ENCODE measurements at regions not wholly inside any gene's neighbourhood (a gene's known extent, or its start where the extent isn't known, plus 50 kb on each side); places are given as distances from the start of the nearest gene placed in this dataset.
"Not testable (repeated sequence)": the region's sequence is repeated elsewhere in the genome, so short reads cannot be mapped to it uniquely, and the experiment has no call there.

- DNase-seq, result no peak
These were observed 224.8 kb upstream of the SEMA6A start for GRCh38 chr5:116799401-116799800.

- DNase-seq, result no peak
These were observed 220.6 kb upstream of the SEMA6A start for GRCh38 chr5:116795189-116795588.

- no peak for DNase-seq
These were observed 214.9 kb upstream of the SEMA6A start for GRCh38 chr5:116789522-116789921.

DNA sequence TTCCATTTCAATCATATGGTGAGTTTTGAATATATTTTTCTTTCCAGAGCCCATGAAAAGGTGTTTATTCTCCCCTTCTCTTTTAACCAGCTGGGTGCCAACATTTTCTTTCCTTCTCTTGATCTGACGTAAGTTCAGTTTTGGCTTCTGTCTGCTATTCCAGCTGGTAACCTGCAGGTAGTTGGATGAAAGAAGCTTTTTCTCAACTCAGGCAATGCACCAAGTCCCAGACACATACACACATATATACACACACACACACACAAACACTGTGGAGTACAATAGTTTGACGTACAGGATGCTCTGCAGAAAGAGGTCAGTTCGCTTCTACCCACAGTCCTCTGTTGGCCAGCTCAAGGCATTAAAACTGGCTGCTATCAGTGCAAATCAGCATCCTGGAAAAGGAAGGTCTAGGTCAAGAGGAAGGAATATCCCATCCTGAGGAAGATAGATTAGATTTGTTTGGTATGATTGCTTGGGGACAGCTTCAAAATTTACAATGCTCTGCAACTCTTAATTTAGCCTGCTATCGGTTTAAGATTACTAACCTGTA, 214.3 kb upstream of the SEMA6A start:
- DNase-seq, result no peak

DNA sequence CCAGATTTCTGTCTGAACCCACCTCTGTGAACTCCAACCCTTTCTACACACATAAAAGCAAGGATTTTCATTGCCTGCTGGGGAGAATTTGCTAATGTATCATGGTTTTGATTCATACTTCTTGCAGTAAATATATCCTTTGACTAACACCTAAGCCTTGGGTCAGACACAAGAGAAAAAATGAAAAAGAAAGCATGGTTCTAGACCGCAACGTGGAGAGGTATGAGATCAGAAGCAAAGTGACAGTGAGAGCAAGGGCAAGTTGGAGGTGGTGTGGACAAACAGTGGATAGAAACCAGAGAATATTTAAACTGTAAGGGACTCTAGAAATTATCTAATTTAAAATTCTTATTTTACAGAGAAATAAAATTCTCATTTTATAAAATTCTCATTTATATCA, 212.9 kb upstream of the SEMA6A start:
- DNase-seq, result no peak

- DNase-seq, result no peak
These were observed 210.5 kb upstream of the SEMA6A start for GRCh38 chr5:116785106-116785505.

GRCh38 chr5:116779846-116780245, 205.2 kb upstream of the SEMA6A start:
- no peak for DNase-seq

DNA sequence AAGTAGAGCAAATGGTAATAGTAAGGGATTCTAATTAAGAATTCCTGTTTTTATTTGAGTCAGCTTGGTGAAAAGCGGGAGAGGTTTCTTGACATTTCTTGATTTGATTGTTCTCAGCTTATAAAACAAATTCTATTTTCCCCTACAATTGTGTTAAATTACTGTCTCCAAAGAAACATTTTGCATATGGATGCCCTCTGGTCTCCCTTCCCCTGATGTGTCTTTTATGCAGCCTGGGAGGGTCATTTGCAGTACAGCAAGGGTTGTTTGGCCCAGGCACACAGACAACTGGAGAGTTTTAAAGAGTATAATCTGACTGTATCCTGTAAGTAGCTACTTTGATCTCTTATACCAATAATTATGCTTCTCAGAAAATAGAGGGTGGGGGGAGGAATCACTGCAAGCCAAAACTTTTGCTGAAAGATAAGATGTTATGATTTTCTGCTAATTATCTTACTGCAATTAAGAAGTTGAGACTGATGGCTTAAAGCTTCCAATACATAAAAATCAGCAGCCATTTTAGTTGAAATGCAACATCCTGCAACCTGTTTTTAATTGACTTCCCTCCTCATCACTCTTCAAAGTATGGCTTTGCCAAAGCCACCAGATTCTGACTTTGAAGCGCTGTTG, 204.1 kb upstream of the SEMA6A start:
- DNase-seq, result no peak

DNA sequence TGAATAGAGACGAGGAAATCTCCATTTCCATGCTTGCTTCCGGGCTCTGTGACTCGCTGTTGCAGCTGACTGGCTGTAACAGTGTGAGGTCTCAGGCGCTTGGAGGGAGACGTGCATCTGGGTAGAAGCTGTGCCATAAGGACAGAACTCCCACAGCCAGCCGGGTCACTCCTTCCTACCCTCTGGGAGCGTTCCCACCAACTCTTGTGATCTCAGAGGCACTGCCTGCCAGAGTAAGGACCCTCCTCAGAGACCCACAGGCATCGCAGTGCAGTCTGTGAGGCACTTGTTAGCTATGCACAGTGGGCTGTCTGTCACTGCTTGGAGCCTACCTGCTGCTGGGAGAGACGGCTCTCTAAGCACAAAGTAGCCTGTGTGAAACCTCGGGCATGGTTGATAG, 203.4 kb upstream of the SEMA6A start:
- DNase-seq, result no peak

DNA sequence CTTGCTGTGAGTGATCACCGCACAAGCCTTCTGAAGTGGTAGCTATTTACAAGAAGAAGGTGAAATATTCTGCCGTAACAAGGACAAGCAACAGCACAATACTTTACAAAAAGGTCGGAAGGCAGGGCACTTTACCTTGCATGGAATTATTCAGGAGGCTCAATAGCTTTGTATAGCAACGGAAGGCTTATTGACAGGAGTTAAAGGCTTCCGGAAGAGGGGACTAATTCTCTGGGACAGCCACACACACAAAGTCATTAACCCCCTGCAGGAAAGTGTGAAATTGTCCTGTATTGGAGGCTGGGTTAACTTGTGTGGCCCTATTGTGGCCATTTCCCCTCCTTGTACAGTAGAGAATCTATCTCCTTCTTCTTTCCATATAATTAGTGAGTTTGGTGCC, 199.3 kb upstream of the SEMA6A start:
- no peak for DNase-seq

- DNase-seq, result no peak
These were observed 198.2 kb upstream of the SEMA6A start for GRCh38 chr5:116772806-116773205.

- DNase-seq, result no peak
These were observed 197.5 kb upstream of the SEMA6A start for GRCh38 chr5:116772152-116772501.

DNA sequence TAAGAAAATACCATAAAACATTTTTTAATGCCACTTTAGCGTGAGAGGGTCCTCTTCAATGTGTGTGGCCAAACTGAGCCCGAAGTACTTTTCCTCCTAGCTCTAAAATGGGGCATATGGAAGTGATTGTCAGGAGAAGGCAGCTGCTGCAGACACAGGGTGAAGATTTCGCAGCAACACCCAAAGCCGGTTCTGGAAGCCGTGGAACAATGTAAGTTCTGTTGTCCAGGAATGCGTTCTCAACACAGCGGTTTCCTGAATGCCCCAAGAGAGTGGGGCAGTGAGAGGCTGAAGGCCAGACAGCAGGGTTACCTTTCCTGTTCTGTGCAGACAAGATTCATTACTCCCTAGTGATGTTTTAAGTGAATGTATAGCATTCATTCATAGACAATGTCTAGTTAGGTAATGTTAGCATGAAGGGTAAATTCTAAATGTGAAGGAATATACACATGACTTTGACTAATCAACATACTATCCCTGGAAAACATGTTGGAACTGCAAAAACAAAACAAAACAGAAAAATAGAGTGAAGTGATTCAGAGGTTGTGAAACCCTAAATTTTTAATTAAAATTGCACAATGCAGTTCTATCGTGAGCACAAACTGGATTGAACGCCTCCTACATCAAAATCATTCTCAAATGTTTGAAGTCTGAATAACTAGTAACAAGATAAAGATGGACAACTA, 197.0 kb upstream of the SEMA6A start:
- DNase-seq, result no peak

GRCh38 chr5:116769953-116770352, 195.3 kb upstream of the SEMA6A start:
- not testable (repeated sequence) for DNase-seq

- no peak for DNase-seq
These were observed 194.8 kb upstream of the SEMA6A start for GRCh38 chr5:116769470-116769869.

- no peak for DNase-seq
These were observed 191.9 kb upstream of the SEMA6A start for GRCh38 chr5:116766470-116766947.

DNA sequence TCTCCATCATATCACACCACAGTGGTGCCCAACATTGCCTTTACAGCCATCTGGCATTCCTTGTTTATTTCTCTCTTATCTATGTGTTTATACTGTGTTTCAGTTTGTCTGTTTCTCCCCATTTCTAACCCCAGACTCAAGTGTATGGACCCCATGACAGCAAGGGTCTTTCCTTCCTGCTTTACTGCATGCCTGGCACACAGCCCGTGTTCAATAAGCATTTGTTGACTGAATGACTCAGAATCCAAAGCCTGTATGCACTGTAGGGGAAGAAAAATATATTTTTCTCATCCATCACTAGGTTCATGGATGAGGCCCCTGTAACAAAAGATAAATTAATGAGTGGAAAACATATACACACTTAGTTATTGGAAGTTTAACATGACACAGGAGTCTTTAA, 190.8 kb upstream of the SEMA6A start:
- no peak for DNase-seq

DNA sequence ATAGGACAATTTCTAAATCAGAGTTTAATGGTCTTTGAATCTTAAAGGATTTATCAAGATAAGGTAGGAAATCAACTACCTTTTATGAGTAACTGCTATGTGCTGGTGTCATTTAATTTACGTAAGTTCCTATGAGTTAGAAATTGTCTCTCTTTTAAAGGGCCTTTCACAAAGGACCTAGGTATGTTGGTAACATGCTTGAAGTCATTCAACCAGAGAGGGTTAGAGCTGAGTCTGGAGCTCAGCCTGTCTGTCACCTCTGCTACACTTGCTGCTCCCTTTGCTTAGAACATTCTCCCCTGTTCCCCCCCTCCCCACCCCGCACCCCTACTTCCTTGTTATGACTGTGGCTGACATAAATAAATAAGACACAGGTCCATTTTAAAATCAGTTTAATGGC, 190.3 kb upstream of the SEMA6A start:
- no peak for DNase-seq

DNA sequence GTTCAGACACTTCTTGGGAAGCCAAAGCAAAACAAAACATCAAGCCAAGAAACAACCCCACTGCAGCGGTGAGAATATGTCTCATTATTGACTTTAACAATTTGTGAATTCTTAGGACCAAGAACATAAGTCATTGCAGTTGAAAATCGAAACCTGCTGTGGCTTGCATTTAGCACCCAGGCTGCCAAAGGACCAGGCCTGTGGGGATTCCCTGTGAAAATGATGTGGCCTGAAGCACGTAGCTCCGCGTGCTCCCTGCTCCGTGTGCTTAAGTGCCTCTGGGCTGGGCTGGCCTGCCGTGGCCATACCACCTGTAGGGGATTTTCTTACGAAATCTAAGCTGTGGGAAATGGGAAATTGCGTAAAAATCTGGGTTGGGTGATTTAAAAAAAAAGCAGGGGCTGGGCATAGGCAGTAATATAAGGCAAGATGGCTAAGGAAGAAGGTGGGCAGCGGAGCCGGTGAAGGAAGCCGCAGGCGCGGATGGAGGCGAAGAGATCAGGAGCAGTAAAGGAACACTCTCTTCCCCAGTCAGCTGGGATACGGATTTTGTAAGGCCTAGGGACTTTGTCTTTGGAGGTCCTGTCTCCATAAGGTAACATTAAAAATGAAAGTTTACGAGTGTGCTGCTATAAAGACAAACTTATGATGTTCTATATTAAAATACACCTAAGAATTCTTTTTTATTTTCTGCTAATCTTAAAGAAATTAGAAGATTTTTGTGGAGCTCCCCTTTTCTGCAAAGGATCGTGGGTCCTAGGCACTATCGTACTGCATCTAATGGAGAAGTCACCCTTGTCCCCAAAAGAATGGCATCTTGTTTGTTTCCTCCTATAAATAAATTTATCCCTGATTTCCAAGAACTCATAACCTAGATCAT, 189.6 kb upstream of the SEMA6A start:
- no peak for DNase-seq

DNA sequence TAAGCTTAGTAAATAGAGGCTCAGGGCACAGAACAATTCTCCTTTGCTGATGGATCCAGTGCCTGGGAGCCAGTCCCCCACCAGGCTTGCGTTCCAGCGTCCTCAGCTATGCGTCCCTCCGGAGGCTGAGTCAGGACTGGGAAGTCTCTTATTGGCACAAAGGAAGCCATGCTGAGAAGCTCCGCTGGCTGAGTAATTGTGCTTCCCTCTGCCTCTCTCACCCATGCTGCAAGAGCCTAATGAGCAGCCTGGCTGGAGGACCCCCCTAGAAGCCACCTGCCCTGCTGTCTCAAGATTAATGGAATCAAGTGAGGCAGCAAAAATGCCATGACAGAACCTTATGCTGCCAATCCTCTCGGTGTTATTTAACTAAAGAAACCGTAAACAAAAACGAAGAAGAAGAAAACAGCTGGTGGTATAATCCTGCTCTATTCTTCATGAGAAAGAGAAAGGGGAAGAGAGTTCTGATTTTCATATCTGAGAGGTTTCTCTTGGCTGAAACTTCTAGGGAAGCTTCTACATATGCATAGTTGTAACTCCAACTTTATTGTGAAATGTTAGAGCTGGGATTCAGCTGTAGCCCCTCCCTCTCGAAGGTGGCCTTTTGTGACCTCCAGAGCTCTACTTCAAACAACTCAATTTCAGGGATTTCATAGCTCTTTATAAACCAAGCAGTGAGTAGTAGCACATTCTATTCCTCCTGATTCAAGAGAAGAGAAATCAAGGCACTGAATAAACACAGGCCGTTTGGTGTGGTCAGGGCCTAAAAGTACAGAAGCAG, 185.4 kb upstream of the SEMA6A start:
- DNase-seq, result no peak

DNA sequence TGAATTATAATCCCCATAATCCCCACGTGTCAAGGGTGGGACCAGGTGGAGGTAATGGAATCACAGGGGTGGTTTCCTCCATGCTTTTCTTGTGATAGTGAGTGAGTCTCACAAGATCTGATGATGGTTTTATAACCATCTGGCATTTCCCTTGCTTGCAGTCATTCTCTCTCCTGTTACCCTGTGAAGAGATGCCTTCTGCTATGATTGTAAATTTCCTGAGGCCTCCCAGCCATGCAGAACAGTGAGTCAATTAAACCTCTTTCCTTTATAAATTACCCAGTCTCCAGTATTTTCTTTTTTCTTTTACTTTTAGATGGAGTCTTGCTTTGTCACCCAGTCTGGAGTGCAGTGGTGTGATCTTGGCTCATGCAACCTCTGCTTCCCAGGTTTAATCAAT, 182.7 kb upstream of the SEMA6A start:
- DNase-seq, result no peak

- peak; percentile 4 for DNase-seq
These were observed 181.9 kb upstream of the SEMA6A start for GRCh38 chr5:116756531-116756930.

GRCh38 chr5:116754556-116754955, 179.9 kb upstream of the SEMA6A start:
- no peak for DNase-seq

Data from hematopoietic multipotent progenitor cell treated with erythropoietin and hydrocortisone succinate and interleukin-3 and kit ligand, for 6 days (in vitro differentiated cells).